GM18519 (cell line): ENCODE measurements at regions not wholly inside any gene's neighbourhood (a gene's known extent, or its start where the extent isn't known, plus 50 kb on each side); places are given as distances from the start of the nearest gene placed in this dataset.
"Not testable (repeated sequence)": the region's sequence is repeated elsewhere in the genome, so short reads cannot be mapped to it uniquely, and the experiment has no call there.

Source experiments
- ATAC-seq: cut with Tn5 transposase; IDR thresholded peaks from one replicate; pipeline ENCODE4 v1.9.1; 2021; ENCODE audit warnings: mild to moderate bottlenecking, moderate library complexity; ENCODE audit not compliant: unreplicated experiment, low FRiP score

DNA sequence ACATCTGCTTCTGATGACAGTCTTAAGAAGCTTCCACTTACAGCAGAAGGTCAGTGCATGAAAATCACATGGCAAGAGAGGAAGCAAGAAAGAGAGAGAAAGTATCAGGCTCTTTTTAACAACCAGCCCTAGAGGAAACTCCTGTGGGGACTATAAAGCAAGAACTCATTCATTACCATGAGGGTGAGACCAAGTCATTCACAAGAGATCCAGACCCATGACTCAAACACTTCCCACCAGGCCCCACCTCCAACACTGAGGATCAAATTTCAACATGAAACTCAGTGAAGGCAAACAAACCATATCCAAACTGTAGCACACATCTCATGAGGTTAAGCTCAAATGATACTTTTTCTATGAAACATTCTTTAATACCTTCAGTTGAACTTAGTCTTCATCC is 643.2 kb upstream of the SYNCRIP start:
- no peak for ATAC-seq

DNA sequence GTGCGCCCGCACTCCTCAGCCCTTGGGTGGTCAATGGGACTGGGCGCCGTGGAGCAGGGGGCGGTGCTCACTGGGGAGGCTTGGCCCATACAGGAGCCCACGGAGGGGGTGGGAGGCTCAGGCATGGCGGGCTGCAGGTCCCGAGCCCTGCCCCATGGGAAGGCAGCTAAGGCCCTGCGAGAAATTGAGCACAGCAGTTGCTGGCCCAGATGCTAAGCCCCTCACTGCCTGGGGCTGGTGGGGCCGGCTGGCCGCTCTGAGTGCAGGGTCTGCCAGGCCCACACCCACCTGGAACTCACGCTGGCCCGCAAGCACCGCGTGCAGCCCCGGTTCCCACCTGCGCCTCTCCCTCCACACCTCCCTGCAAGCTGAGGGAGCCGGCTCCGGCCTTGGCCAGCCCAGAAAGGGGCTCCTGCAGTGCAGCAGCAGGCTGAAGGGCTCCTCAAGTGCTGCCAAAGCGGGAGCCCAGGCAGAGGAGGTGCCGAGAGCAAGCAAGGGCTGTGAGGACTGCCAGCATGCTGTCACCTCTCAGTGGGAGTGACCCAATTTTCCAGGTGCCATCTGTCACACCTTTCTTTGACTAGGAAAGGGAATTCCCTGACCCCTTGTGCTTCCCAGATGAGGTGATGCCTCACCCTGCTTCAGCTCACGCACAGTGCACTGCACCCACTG is 642.3 kb upstream of the SYNCRIP start:
- not testable (repeated sequence) for ATAC-seq

DNA sequence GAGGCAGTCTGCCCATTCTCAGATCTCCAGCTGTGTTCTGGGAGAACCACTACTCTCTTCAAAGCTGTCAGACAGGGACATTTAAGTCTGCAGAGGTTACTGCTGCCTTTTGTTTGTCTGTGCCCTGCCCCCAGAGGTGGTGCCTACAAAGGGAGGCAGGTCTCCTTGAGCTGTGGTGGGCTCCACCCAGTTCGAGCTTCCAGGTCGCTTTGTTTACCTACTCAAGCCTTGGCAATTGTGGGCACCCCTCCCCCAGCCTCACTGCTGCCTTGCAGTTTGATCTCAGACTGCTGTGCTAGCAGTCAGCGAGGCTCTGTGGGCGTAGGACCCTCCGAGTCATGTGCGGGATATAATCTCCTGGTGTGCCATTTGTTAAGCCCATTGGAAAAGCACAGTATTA is 640.9 kb upstream of the SYNCRIP start:
- ATAC-seq, result not testable (repeated sequence)

DNA sequence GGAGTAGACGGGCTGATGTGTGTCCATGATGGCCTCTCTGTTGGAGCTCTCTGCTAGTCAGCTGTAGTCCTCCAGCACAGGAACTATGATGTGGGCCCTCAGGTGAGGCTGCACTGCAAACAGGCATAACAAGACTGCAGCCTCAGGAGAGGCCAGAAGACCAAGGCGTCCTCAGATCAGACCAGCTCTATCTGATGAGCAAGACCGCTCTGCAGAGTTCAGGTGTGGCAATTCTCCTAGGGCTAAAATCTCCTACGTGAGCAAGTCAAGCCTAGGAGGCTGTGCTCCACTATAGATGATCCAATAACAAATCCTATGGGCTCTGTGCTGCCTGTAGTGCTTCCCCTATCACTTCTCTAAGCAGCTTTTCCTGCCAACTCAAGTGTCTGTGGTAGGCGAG is 633.4 kb upstream of the SYNCRIP start:
- ATAC-seq, result no peak

DNA sequence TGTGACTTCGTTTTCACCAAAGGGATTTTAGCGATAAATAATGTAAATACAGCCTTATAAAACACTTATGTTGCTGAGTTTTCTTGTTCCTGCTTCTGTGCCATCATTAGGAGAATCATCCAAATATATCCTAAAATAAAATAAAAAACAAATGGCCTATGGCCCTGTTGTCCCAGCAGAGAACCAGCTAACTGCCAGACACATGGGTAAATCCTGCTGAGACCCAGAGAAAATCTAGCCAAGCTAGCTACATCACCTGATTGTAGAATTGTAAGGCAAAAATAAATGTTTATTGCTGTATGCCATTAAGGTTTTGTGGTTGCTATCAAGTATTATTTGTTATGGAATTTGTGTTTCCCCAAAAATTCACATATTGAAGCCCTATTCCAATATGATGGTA is 631.2 kb upstream of the SYNCRIP start:
- no peak for ATAC-seq

DNA sequence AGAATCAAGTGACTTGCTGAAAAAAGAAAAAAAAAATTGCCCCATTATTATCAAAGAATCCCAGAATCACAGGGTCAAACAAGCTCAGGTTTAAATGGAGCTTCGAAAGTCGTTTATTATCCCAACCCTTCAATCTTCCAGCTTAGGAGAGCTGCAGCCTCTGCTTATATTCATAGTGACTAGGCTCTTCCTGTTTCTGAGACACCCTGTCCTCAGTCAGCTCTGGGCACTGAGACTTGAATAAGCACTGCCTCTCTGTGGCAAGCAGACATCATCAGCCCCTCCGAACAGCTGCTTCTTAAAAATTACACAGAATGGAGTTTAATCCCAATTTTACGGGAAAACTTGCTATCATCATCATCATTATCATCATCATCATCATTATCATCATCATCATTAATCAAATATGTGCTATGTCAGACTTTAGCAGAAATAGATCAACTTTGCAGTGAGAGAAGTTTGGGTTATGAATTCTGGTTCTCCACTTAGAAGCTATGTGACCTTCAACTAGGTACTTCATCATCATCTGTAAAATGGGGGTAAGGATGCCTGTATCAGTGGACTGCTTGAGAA is 614.0 kb upstream of the SYNCRIP start:
- ATAC-seq, result no peak

DNA sequence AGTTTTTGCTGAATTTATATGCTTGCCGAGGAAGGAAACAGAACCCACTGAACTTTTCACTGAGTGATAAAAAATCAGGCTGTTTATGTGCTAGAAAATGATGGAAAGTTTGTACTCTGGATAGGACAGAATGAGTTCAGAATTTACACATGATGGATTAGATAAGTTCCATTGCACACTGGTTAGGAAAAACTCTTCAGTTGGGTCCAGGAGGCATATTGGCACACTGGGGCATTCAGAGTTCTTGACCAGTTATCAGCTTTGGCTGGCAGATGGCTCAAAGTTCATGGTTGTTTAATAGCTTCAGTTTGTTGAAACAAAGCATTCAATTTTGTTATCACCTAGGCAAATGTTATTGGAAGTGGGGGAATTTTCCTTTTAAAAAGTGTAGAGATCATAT is 613.3 kb upstream of the SYNCRIP start:
- ATAC-seq, result no peak

DNA sequence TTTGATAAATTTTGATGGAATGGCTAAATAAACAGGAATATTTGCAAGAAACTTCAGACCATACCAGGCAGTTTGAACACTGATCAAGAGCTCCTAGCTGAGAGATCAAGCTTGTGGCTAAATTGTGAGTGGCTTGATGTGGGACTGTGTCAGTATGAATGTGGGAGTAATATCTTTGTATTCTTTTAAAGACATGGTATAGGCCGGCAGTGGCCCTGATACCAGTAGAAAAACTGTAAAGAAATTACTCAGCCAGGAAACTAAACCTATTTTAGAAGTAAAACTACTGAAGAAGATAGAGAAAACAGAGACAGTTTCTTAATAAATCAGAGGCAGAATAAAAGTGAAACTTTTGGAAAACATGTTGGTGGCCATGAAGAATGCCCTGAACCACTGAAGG is 608.4 kb upstream of the SYNCRIP start:
- ATAC-seq, result no peak

DNA sequence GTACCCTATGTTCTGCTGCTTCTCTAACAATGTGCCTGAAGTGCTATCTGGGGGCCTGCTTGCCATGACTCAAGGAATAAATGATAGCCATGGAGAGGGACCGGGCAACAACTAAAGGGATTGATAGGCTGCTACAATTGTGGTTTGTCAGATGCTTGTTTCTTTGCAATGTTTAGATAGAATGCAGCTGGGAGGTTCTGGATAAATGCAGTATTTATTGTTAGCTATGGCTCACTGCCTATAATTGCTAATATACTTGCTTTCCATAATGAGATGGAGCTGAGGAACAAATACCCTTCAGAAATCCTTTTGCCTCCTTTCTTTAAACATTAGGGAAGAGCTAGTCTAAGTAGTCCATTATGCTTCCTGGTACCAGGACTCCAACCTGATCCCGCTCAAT is 575.2 kb upstream of the SYNCRIP start:
- no peak for ATAC-seq

DNA sequence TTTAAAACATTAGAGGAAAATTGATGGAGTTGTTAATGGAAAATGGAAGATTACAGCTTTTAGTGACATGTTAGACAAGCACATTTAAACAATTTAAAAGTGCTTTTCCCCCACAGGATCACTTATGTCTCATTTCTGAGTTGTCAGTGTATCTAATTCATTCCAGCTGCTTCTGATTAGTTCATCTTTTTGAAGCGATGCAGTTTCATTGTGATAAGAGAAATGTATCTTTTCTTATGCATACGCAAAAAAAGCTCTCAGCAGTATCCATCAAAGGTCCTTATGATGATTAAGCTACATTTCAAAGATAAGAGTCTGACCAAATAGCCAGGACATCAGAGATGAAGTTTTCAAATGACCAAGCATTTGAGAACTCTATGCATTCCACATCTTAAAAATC is 572.6 kb upstream of the SYNCRIP start:
- ATAC-seq, result no peak

DNA sequence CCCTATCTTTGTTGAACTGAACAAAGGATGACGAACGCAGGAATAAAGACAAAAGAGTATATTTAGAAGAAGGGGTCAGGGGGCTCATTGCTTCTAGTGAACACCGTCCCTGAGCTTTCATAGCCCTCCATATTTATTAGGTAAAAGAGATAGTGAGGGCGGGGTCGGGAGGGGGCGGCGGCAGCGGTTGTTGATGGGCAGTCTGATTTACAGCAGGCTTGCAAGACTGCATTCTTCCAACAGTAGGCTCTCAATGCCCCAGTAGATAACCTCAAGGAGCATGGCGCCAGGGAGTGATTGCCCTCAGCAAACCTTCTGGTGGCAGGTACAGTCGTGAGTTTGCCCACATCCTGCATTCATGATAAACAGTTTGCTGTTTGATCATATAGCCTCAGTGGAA is 563.3 kb upstream of the SYNCRIP start:
- ATAC-seq, result no peak

DNA sequence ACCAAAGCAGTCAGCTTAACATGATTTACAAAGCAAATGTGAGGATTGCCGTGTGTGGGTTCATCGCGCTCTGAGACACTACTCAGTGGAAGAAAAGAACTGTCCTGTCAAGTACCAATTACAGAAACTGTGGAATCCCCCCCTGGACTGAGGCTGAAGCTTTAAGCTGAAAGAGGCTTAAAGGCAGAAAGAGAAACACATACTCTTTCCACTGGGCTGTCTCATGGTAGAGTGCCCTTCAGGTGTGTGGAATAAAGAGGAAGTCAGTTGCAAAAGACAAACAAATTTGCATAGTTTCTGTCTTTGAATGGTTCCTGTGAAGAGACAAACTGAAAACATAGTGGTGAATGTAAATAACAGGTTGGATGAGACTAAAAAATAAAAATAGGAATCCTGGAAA is 560.4 kb upstream of the SYNCRIP start:
- peak; percentile 55 for ATAC-seq

DNA sequence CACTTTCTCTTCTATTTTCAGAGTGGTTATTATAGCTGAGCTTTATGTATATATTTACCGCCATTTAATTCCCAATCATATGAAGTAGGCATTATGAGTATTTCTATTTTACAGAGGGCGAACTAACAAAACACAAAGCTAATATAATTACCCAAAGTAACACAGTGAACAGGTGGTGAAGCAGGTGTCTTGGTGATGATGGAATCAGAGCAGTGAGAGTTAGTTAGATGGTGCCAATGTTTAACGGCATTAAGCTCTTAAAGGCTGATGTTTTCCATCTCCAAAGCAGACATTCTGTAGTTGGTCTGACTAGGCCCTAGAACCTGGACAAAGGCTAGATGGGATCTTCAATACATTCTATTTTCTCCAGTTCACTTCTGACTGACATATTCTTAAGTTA is 551.1 kb upstream of the SYNCRIP start:
- ATAC-seq, result no peak

DNA sequence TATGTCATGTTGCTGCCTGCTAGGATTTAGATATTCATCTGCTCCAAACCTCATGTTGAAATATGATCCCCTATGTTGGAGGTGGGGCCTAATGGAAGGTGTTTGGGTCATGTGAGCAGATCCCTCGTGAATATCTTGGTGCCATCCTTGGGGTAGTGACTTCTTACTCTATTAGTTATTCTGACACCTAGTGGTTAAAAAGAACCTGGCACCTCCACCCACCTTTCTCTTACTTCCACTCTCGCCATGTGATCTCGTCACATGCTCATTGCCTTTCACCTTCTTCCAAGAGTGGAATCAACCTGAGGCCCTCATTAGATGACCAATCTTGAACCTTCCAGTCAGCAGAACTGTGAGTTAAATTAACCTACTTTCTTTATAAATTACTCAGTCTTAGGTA is 549.4 kb upstream of the SYNCRIP start:
- ATAC-seq, result peak; percentile 96

DNA sequence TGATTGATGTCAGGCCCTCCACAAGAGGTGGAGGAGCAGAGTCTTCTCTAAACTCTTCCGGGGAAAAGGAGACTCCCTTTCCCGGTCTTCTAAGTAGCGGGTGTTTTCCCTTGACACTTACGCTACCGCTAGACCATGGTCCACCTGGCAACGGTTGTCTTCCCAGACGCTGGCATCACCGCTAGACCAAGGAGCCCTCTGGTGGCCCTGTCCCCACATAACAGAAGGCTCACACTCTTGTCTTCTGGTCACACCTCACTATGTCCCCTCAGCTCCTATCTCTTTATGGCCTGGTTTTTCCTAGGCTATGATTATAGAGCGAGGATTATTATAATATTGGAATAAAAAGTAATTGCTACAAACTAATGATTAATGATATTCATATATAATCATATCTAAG is 532.5 kb upstream of the SYNCRIP start:
- ATAC-seq, result not testable (repeated sequence)

DNA sequence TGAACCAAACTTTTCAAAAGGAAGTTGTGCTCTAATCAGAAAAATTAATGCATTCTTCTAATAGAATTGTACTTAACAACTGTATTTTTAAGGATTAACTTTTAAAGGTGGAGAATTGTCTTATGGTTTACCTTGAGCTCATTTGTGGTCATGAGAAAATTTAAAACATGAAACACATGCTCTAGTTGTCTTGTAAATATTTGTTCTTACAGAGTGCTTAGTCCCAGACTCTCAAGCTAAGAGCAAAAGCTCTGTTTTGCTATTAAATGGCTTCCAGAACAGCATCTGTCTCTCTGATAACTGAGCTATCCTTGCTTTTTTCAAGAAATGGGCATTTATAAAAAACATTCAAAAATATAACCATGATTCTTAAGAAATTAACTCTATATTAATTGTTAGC is 512.2 kb upstream of the SYNCRIP start:
- no peak for ATAC-seq

DNA sequence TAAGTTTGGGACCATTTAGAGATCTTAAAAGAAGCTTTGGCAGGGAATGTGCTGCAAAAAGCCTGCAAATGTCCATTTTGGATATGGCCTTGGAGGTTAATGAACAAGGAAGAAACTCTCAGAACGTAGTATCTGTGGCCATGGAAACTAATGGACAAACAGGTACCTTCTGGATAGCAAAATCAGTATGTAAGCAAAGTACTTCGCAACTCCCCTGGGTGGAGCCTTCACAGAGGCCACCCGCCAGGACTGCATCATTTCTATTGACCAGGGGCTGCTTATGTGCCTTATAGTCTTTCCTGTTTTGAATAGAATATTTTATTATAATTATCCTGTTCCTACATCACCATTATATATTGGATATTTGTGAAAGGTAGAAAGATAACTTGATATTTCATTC is 510.8 kb upstream of the SYNCRIP start:
- no peak for ATAC-seq

DNA sequence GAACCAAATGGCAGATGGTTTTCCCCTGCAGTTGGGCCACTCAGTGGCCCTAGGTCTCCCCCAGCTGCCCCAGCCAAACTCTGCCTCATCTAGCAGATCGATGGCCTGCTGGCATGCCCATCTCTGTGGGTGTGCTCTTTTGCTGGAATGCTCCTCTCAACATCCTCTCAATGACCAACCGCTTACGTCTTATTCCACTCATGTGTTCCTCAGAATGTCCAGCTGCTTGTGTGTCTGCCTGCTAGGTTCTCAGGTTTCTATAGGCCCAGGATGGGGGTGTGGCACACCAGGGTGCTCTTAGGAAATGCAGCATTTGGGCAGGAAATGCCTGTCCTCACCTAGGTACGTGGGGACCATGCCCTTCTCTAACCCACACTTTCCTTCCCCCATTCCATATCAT is 509.9 kb upstream of the SYNCRIP start:
- ATAC-seq, result no peak

DNA sequence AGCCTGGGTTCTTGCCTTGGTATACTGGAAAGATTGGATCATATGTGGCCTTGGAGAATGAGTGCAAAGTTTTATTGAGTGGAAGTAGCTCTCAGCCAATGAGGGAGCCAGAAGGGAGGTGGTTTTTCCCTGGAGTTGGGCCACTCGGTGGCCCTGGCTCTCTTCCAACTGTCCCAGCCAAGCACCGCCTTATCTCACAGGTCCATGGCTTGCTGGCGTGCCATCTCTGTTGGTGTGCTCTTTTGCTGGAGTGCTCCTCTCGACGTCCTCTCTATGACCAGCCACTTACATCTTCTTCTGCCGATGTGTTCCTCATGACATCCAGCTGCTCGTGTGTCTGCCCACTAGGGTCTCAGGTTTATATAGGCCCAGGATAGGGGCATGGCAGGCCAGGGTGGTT is 505.9 kb upstream of the SYNCRIP start:
- ATAC-seq, result no peak

DNA sequence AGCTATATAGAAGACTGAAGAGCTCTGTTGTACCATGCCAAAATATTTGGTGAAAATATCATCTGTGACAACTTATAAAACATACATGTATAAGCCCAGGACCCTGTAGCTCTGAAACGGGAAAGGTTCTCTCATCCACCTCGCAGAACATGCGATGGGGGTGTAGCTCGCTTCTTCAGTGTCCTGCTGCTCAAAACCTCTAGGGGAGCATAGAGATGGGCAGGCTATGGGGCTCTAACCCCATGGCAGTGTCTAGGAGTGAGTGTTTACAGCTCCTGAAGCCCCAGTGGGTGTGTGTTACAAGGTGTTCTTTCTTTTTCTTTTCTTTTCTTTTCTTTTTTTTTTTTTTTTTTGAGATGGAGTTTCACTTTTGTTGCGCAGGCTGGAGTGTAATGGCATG is 505.2 kb upstream of the SYNCRIP start:
- ATAC-seq, result no peak

DNA sequence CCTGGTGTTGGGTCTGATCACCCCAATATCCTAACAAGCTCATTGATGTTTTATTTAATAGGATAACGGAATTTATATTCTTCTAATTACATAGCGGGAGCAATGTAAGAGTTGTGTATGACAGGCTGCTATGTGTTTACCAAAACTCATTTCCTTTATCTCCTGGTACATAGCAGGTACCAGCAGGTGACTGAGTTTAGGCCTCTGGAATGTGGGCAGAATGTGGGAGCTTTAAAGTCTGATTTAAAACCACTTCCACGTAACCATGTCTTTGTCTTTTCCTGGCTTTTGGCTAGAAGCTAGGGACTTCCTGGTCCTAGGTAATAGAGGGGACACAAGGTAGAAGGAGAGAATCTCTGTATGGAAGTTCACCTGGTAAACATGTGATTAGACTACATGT is 504.6 kb upstream of the SYNCRIP start:
- ATAC-seq, result no peak

DNA sequence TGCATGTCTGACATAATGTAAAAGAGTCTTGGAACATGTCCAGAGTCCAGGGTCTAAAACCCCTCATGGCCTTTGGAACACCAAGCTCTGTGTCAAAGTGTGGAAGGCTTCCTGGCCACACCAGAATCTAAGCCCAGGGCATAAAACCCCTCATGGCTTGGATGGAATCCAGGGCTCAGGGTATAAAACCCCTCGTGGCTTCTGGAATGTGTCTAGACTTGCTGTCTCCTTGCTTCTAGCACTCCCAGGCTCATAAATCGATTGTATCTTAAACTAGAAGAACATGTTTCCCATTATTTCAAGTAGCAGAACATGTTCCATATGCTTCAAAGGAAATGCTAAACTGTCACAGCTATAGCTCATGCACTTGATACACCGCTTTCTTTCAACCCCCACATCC is 504.1 kb upstream of the SYNCRIP start:
- ATAC-seq, result not testable (repeated sequence)

DNA sequence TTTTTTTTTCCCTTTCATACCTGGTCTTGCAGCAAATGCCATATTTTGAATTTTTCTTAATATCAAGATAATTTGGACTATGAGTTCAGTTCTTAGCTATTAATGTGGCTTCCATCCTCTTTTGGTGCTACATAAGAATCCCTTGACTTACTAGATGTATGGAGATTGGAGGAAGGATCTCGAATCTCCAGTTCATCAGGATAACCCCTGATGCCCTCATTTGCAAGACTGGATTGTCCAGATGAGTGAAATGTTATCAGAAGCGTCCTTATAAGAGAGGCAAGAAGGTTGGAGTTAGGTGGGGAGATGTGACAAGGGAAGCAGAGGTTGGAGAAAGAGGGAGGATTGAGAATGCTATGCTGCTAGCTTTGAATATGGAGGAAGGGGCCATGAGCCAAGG is 499.6 kb upstream of the SYNCRIP start:
- no peak for ATAC-seq
